Endodermal cell (in vitro differentiated cells): ENCODE measurements at regions not wholly inside any gene's neighbourhood (a gene's known extent, or its start where the extent isn't known, plus 50 kb on each side); places are given as distances from the start of the nearest gene placed in this dataset.

ENCODE experiments used
- DNase-seq: peaks from one replicate; pipeline ENCODE4 v3.0.0-alpha.2; 2017
- H3K27ac ChIP-seq: 2 replicates; pipeline ENCODE4 v1.5.1; 2013; ENCODE audit warnings: mild to moderate bottlenecking, low read depth, low read length, moderate library complexity
- H3K27me3 ChIP-seq: 2 replicates; pipeline ENCODE4 v1.6.1; 2013; ENCODE audit warnings: mild to moderate bottlenecking, low read length, moderate library complexity; ENCODE audit not compliant: insufficient read depth, control insufficient read depth, poor library complexity, severe bottlenecking
- H3K36me3 ChIP-seq: 2 replicates; pipeline ENCODE4 v1.7.0; 2013; ENCODE audit warnings: mild to moderate bottlenecking, low read length, moderate library complexity; ENCODE audit not compliant: control insufficient read depth, insufficient read depth
- H3K4me1 ChIP-seq: one replicate; pipeline ENCODE4 v1.7.0; 2013; ENCODE audit warnings: low read length; ENCODE audit not compliant: control insufficient read depth, insufficient read depth
- H3K4me3 ChIP-seq: 2 replicates; pipeline ENCODE4 v1.5.1; 2013; ENCODE audit warnings: mild to moderate bottlenecking, low read length, moderate library complexity
- H3K9ac ChIP-seq: 2 replicates; pipeline ENCODE4 v1.6.1; 2013; ENCODE audit warnings: mild to moderate bottlenecking, low read length, moderate library complexity; ENCODE audit not compliant: poor library complexity, severe bottlenecking; ENCODE audit errors: extremely low read depth
- H3K9me3 ChIP-seq: 2 replicates; pipeline ENCODE4 v1.6.1; 2013; ENCODE audit warnings: mild to moderate bottlenecking, low read length, moderate library complexity; ENCODE audit not compliant: control insufficient read depth
- H3K27ac Mint-ChIP-seq: 2 replicates; pipeline ENCODE4 v1.8.0; 2020; ENCODE audit warnings: mixed read lengths
- H3K27me3 Mint-ChIP-seq: 2 replicates; pipeline ENCODE4 v1.8.0; 2021; ENCODE audit warnings: mild to moderate bottlenecking, mixed read lengths; ENCODE audit not compliant: insufficient read depth
- H3K36me3 Mint-ChIP-seq: 2 replicates; pipeline ENCODE4 v1.8.0; 2020; ENCODE audit warnings: low read depth, mixed read lengths
- H3K4me1 Mint-ChIP-seq: 2 replicates; pipeline ENCODE4 v1.8.0; 2020; ENCODE audit warnings: mixed read lengths
- H3K4me3 Mint-ChIP-seq: 2 replicates; pipeline ENCODE4 v1.8.0; 2020; ENCODE audit warnings: mild to moderate bottlenecking, moderate library complexity, mixed read lengths
- H3K9me3 Mint-ChIP-seq: 2 replicates; pipeline ENCODE4 v1.8.0; 2020; ENCODE audit warnings: mild to moderate bottlenecking, mixed read lengths
- CTCF ChIP-seq: fragments of 200-600 bp; sonication (generic); conservative IDR thresholded peaks from 2 replicates; pipeline ENCODE4 v1.5.0; 2021; ENCODE audit warnings: antibody characterized with exemption, mild to moderate bottlenecking
- WGBS, 2 experiments: methylation state at CpG; one replicate each; pipeline versions ENCODE4 v1.1.5 to v1.1.7; 2013; ENCODE audit warnings: missing lambda C conversion rate in 2 of 2, mixed read lengths in 1 of 2; ENCODE audit not compliant: insufficient coverage in 1 of 2, insufficient read length in 1 of 2; 5-methylcytosine and 5-hydroxymethylcytosine counted together

DNA sequence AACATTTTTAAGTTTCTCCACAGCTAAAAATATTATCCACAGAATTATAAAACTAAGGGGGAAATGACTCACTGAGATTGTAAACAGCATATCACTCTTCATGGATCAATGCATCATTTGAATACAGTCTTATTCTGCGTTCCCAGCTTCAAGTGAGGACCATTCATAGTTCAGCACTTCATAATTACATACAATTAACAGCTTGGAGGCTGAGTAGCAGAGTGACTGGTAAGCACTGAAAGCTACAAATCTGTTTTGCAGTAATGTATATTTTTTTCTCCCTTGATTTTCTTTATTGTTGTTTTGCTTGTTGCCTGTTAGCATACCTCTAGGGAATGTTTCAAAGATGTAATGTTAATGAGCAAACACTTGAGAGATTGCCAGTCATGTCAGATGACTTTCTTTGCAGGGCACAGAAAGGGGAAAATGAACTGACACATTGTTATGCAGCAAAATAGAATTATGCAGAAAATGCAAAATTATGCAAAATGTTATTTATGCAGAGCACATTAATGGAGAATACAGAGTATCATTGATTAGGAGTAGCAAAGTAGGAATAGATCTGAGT, 138.6 kb downstream of the RPS29 start:
- Mint-ChIP-seq H3K9me3 (peaks cover 5% of the 10 kb centered on the region), H3K4me1 (peaks cover 13% of the 10 kb centered on the region), H3K27ac (no peak overlapping the region), H3K4me3 (no peak overlapping the region), H3K27me3 (no peaks in the 10 kb centered on the region), H3K36me3 (no peaks in the 10 kb centered on the region)
- H3K9ac ChIP-seq, result no peak overlapping the region
- no peaks in the 10 kb centered on the region for H3K9me3 ChIP-seq
- DNase-seq, result no peak
- no peaks in the 10 kb centered on the region for H3K27me3 ChIP-seq
- no peak overlapping the region for H3K27ac ChIP-seq
- TF ChIP-seq CTCF, result no peak
- H3K4me1 ChIP-seq, result no peaks in the 10 kb centered on the region
- H3K36me3 ChIP-seq, result no peaks in the 10 kb centered on the region
- WGBS, 2 experiments, result 83% methylated on average over 1 of the region's 1 CpG
- H3K4me3 ChIP-seq, result no peak overlapping the region

DNA sequence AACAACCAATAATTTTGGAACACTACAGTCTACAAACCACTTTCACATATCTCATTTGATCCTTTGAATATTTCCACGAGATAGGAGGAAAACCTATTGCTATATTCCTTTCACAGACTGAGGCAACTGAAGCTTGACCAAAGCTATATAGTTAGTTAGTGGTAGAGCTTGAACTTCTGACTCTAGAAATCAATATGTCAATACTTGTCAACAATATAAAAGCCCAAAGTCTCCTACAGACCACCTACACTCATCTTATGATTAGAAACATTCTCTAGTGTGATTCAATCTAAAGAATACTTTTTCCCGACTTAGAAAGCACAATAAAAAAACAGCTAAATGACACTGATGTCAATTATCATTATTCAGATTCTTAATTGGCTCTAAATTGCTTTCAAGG, 139.4 kb downstream of the RPS29 start:
- Histone ChIP-seq H3K27me3 (no peaks in the 10 kb centered on the region), H3K36me3 (no peaks in the 10 kb centered on the region), H3K27ac (no peak overlapping the region), H3K4me1 (no peaks in the 10 kb centered on the region), H3K9ac (no peak overlapping the region), H3K4me3 (no peak overlapping the region), H3K9me3 (no peaks in the 10 kb centered on the region)
- no peak overlapping the region for H3K27ac Mint-ChIP-seq
- H3K27me3 Mint-ChIP-seq, result no peaks in the 10 kb centered on the region
- peaks cover 5% of the 10 kb centered on the region for H3K9me3 Mint-ChIP-seq
- no peak for TF ChIP-seq CTCF
- no peaks in the 10 kb centered on the region for H3K36me3 Mint-ChIP-seq
- DNase-seq, result no peak
- no peak overlapping the region for H3K4me3 Mint-ChIP-seq
- WGBS, 2 experiments, result 85 to 87% methylated on average over 1 to 2 of the region's 2 CpGs
- H3K4me1 Mint-ChIP-seq, result peaks cover 11% of the 10 kb centered on the region

DNA sequence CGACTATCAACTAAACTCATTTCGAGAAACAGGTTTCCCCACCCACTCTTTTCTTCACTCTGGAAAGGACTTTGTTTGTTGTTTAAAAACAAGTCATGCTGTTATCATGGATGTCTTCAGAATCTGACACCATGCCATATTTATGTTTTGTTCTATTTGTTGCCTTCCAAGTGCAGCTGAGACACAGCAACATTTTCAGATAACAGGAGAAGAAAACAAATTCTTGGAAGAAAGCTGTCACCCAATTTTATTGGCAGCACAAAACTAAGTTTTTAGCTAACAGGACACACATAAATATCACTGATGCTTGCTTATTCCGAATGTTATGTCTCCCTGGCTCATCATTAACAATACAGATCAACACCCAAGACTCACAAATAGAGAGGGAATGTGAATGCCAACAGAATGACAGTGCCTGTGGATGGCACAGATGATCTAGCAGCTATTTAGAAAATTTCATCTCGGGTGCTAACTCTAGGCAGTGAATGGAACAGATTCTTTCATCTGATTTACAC, 147.9 kb downstream of the RPS29 start:
- H3K36me3 Mint-ChIP-seq, result no peaks in the 10 kb centered on the region
- no peak for DNase-seq
- WGBS, 2 experiments, result 55 to 82% methylated on average over 1 to 4 of the region's 4 CpGs

More for the DNA sequence above, 147.9 kb downstream of the RPS29 start:
- Histone ChIP-seq H3K4me3 (no peak overlapping the region), H3K27me3 (peaks cover 8% of the 10 kb centered on the region), H3K4me1 (no peaks in the 10 kb centered on the region), H3K36me3 (no peaks in the 10 kb centered on the region), H3K9me3 (peaks cover 3% of the 10 kb centered on the region), H3K9ac (no peak overlapping the region), H3K27ac (no peak overlapping the region)
- no peak for TF ChIP-seq CTCF
- Mint-ChIP-seq H3K4me1 (no peaks in the 10 kb centered on the region), H3K27ac (no peak overlapping the region), H3K4me3 (no peak overlapping the region), H3K27me3 (peaks cover 12% of the 10 kb centered on the region), H3K9me3 (peaks cover 12% of the 10 kb centered on the region)
